NB4 (cell line): ENCODE measurements at regions not wholly inside any gene's neighbourhood (a gene's known extent, or its start where the extent isn't known, plus 50 kb on each side); places are given as distances from the start of the nearest gene placed in this dataset.
"Not testable (repeated sequence)": the region's sequence is repeated elsewhere in the genome, so short reads cannot be mapped to it uniquely, and the experiment has no call there.

Experiments used
- DNase-seq: peaks from one replicate; pipeline ENCODE4 v3.0.0; 2010; ENCODE audit warnings: low read depth
- H3K4me3 ChIP-seq: one replicate; pipeline ENCODE4 v1.5.1; 2011; ENCODE audit warnings: mild to moderate bottlenecking, low read depth, low read length, moderate library complexity
- CTCF ChIP-seq: IDR thresholded peaks from one replicate; pipeline ENCODE4 v1.5.1; 2012; ENCODE audit warnings: low read depth, low read length
- MAX ChIP-seq: IDR thresholded peaks from 2 replicates; pipeline ENCODE4 v1.6.1; 2011; ENCODE audit warnings: low read depth, low read length
- MYC ChIP-seq: IDR thresholded peaks from 2 replicates; pipeline ENCODE4 v1.6.1; 2011; ENCODE audit warnings: low read depth, low read length
- POLR2A ChIP-seq: IDR thresholded peaks from 2 replicates; pipeline ENCODE4 v1.6.1; 2011; ENCODE audit warnings: mild to moderate bottlenecking; ENCODE audit not compliant: insufficient read length; ENCODE audit errors: extremely low read depth

- no peak overlapping the region for H3K4me3 ChIP-seq
- DNase-seq: no peak
- no peak for TF ChIP-seq MAX
Observed at GRCh38 chr16:85517154-85517553, 96.0 kb upstream of the GSE1 start.

GRCh38 chr16:85517563-85518179 is 95.5 kb upstream of the GSE1 start:
- no peak overlapping the region for H3K4me3 ChIP-seq
- no peak for TF ChIP-seq POLR2A
- TF ChIP-seq MAX: no peak
- no peak for TF ChIP-seq MYC
- no peak for TF ChIP-seq CTCF
- DNase-seq: no peak

GRCh38 chr16:85518398-85519049 is 94.6 kb upstream of the GSE1 start:
- no peak overlapping the region for H3K4me3 ChIP-seq
- no peak for TF ChIP-seq MAX
- TF ChIP-seq POLR2A: no peak
- TF ChIP-seq MYC: no peak
- no peak for TF ChIP-seq CTCF
- no peak for DNase-seq

- DNase-seq, H3K4me3 ChIP-seq: not testable (repeated sequence)
Observed at GRCh38 chr16:85519050-85519440, 94.1 kb upstream of the GSE1 start.

- TF ChIP-seq MYC: no peak
- TF ChIP-seq CTCF: no peak
- TF ChIP-seq POLR2A: no peak
- TF ChIP-seq MAX: no peak
Observed at GRCh38 chr16:85519540-85520231, 93.4 kb upstream of the GSE1 start.

GRCh38 chr16:85520853-85521521 is 92.1 kb upstream of the GSE1 start:
- DNase-seq: no peak
- H3K4me3 ChIP-seq: no peak overlapping the region
- TF ChIP-seq MYC (no peak), MAX (no peak), CTCF (no peak), POLR2A (no peak)

More at GRCh38 chr16:85519540-85520231, 93.4 kb upstream of the GSE1 start:
- H3K4me3 ChIP-seq: no peak overlapping the region
- no peak for DNase-seq
